Choroid plexus epithelial cell (primary cell): ENCODE measurements at regions not wholly inside any gene's neighbourhood (a gene's known extent, or its start where the extent isn't known, plus 50 kb on each side); places are given as distances from the start of the nearest gene placed in this dataset.

Experiments
- DNase-seq: peaks from one replicate; pipeline ENCODE4 v3.0.0-alpha.2; 2010; ENCODE audit warnings: low read depth
- H3K4me3 ChIP-seq: 2 replicates; pipeline ENCODE4 v1.5.1; 2011; ENCODE audit warnings: low read depth, mild to moderate bottlenecking, control low read depth, low read length, moderate library complexity
- TF ChIP-seq, protein P1 (sequence below): conservative IDR thresholded peaks from 2 replicates; pipeline ENCODE4 v1.5.1; 2011; ENCODE audit warnings: low read depth, mild to moderate bottlenecking, control low read depth, inconsistent platforms, low read length, moderate library complexity

DNA sequence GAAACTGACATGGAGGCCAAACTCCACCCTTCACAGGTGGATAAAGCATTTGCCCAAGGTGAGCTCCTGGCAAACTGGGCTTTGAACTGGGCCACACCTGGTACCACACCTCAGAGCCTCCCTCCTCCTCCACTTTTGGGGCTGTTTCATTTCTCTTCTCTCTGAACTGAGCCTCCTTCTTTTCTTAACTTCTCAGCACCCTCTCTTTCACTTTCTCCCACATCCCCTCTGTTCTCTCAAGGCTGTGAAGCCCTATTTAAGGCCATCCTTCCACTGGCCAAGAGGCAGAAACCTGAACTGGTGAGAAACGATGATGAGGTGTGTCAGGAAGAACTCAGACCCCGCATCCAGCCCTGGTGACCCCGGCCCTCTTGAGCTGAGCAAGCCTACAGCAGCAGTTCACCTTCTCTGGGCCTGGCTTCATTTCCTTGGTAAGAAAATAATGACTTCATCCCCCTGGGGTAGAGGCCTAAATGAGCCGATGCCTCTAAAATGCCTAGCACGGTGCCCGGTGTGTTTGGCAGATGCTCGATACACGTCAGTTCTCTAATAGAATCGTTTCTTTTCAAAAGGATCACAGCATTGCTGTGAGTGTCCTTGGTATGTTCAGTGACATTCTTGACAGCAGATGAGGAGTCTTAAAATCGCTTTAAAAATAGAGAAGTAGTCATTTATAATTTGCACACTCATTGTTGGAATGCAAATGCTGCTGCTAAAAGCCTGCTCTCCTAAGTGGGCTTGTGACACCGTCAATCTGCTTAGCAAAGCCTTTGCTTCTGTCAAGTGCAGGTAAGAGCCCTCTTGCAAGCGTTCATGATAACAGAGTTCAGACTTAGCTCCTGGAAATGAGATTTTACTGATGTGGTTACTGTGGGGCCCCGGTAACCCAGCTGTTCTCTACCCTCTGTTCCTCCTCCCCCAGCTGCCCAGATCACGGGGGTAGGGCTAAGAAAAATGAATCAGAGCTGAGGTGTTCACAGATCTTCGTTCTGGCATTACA is 97.7 kb upstream of the ATP2B2 start:
- no peak for DNase-seq
- TF ChIP-seq, protein P1, sequence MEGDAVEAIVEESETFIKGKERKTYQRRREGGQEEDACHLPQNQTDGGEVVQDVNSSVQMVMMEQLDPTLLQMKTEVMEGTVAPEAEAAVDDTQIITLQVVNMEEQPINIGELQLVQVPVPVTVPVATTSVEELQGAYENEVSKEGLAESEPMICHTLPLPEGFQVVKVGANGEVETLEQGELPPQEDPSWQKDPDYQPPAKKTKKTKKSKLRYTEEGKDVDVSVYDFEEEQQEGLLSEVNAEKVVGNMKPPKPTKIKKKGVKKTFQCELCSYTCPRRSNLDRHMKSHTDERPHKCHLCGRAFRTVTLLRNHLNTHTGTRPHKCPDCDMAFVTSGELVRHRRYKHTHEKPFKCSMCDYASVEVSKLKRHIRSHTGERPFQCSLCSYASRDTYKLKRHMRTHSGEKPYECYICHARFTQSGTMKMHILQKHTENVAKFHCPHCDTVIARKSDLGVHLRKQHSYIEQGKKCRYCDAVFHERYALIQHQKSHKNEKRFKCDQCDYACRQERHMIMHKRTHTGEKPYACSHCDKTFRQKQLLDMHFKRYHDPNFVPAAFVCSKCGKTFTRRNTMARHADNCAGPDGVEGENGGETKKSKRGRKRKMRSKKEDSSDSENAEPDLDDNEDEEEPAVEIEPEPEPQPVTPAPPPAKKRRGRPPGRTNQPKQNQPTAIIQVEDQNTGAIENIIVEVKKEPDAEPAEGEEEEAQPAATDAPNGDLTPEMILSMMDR, result no peak
- H3K4me3 ChIP-seq, result no peak overlapping the region

DNA sequence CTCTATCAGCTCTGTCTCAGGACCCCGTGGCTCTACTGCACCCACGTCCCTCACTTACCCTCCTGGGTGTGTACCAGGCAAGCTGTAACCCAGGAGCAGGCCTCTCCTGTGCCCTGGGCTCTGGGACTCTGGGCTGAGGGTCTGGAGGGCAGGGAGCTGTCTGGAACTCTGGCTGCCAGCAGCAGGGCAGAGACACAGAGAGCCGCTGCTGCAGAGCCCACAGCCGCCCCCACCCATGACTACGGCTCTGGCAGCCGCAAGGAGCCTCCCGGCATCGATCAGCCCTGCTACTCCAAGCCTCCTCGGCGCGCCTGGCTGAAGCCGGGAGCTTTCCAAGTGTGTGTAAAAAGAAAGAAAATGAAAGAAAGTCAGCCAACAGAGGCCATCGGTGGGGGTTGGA is 103.7 kb upstream of the ATP2B2 start:
- DNase-seq, result no peak
- TF ChIP-seq, protein P1, result no peak
- H3K4me3 ChIP-seq, result no peak overlapping the region

DNA sequence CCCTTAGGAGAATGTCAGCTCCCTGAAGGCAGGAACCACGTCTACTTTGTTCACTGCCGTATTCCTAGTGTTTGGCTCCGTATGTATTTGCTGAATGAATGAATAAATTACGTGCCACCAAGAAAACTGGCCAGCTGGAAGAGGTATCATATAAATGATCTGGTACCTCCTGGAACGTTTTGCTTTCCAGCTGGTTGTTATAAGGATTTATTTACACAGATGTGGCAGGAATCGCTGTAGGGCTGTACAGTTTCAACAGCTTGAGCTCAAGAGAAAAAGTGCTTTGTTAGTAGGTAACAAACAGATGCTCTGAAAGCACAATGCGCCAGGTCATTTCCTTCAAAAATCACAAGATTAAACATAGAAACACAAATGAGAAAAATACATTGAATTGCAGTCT is 108.8 kb upstream of the ATP2B2 start:
- TF ChIP-seq, protein P1, result no peak

DNA sequence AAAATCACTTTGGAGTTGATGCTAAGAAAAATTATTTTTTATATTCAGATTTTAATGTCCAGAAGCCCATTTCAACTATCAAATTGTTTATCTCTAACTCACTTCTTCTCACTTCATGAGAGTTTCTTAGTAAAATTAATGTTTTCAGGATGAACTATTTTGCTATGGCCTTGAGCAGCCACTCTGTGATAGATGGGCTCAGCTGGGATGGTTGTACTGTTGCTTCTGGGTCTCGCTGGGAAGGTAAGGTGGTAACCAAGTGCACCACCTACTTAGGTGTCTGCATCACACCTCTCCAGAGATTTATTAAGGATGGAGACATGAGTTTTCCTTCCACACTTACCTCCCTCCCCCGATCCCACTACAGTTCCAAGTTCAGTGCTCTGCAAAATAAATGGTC is 110.3 kb upstream of the ATP2B2 start:
- TF ChIP-seq, protein P1, result no peak
- no peak overlapping the region for H3K4me3 ChIP-seq
- no peak for DNase-seq

More for the DNA sequence above, 108.8 kb upstream of the ATP2B2 start:
- no peak overlapping the region for H3K4me3 ChIP-seq
- no peak for DNase-seq

DNA sequence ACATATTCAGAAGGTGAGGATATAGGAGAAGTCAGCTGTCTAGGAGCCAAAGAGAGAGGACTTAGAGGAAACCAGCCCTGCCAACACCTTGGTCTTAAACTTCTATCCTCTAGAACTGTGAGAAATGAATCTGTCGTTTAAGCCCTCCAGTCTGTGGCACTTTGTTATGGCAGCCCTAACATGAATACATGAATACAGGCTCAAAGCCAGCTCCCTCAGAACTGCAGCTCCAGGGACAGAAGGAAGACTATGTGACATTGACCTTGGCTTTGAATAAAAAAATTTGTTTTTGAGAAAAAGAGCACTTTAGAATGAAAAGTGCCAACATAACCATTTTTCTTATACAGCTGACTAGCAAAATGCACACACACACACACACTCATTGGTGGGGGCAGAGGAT is 110.9 kb upstream of the ATP2B2 start:
- no peak for DNase-seq
- H3K4me3 ChIP-seq, result no peak overlapping the region
- TF ChIP-seq, protein P1, result no peak

DNA sequence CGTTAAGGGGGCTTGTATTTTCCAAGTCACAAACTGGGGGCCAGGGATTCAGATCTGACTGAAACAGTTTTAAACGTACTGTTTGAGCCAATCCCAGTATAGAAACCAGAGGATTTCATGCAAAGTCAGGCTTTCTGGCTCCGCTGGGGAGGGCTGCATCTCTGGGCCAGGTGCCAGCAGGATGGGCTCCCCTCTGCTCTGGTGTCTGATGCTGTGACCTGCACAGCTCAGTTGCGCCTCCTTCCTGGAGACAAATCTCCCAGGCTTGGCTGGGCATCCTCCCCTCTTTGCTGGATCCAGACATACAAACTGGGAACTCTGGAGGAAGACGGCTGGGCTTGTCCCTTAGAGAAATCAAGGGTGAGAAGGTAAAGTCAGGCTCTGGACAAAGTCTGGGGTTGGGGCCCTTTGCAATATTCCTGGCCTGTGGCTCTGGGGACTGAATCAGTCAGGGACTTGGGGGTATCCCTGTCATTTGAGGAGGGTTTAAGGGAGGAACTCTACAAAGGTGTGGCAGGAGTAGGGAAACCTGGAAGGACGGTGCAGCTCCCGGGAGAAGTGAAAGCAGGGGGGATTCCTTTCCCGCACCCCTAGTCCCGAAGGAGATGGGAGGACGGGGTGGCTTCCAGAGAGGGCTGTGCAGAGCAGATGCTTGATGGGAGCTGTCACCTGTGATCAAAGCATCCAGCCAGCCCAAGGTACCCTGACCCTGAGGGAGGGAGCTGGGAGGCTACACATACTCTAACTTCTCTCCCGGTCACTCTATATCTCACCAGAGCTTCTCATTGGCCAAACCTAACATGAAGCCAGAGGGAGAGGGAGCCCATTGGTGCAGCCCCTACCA is 114.8 kb upstream of the ATP2B2 start:
- H3K4me3 ChIP-seq, result no peak overlapping the region
- peak; percentile 1 for DNase-seq
- TF ChIP-seq, protein P1, result peak; percentile 4
